Breast epithelium (tissue), 3 donors: ENCODE measurements at regions not wholly inside any gene's neighbourhood (a gene's known extent, or its start where the extent isn't known, plus 50 kb on each side); places are given as distances from the start of the nearest gene placed in this dataset.

Experiments used
- POLR2AphosphoS5 ChIP-seq, 3 donors: sonication (generic); formaldehyde crosslinking; IDR thresholded peaks; one replicate each; pipeline ENCODE4 v1.6.1; 2017; ENCODE audit warnings: antibody characterized with exemption in 3 of 3
- TF ChIP-seq, protein P1 (sequence below), 3 donors: fragments of 450-650 bp; IDR thresholded peaks; one replicate each; pipeline ENCODE4 v1.5.1; 2016 to 2017; ENCODE audit warnings: antibody characterized with exemption in 3 of 3, mild to moderate bottlenecking in 3 of 3, moderate library complexity in 3 of 3

DNA sequence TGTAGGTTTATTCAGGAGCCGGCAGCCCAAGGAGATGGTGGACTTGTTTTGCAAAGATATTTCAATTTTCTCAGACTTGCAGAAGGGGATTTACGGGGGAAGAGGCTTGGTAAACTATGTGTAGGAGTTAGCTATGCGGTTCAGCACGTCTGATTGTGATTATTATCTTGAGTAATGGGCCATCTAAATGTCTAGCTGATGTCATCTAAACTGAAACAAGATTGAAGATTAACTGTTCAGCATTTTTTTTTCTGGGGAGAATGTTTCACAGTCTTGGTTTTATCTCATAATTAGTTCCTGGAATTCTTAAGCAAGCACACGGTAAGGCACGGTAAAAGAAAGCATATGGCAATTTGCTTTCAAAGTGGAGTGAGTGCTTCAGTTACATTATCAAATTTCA lies 207.3 kb upstream of the CXorf51B start:
- TF ChIP-seq, protein P1, sequence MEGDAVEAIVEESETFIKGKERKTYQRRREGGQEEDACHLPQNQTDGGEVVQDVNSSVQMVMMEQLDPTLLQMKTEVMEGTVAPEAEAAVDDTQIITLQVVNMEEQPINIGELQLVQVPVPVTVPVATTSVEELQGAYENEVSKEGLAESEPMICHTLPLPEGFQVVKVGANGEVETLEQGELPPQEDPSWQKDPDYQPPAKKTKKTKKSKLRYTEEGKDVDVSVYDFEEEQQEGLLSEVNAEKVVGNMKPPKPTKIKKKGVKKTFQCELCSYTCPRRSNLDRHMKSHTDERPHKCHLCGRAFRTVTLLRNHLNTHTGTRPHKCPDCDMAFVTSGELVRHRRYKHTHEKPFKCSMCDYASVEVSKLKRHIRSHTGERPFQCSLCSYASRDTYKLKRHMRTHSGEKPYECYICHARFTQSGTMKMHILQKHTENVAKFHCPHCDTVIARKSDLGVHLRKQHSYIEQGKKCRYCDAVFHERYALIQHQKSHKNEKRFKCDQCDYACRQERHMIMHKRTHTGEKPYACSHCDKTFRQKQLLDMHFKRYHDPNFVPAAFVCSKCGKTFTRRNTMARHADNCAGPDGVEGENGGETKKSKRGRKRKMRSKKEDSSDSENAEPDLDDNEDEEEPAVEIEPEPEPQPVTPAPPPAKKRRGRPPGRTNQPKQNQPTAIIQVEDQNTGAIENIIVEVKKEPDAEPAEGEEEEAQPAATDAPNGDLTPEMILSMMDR (IDR thresholded peaks at IDR 0.05): no peak
- no peak for TF ChIP-seq POLR2AphosphoS5 (IDR thresholded peaks at IDR 0.05)
